H9 (cell line): ENCODE measurements at regions not wholly inside any gene's neighbourhood (a gene's known extent, or its start where the extent isn't known, plus 50 kb on each side); places are given as distances from the start of the nearest gene placed in this dataset.

Experiments
- DNase-seq: peaks from one replicate; pipeline ENCODE4 v3.0.0-alpha.2; 2017
- H2AFZ ChIP-seq: one replicate; pipeline ENCODE4 v1.6.1; 2013; ENCODE audit warnings: mild to moderate bottlenecking, low read length, control low read depth, moderate library complexity
- H2AK5ac ChIP-seq: 2 replicates; pipeline ENCODE4 v1.6.1; 2013; ENCODE audit warnings: low read length, control low read depth, mixed read lengths; ENCODE audit not compliant: insufficient read length
- H2BK120ac ChIP-seq: one replicate; pipeline ENCODE4 v1.6.1; 2013; ENCODE audit warnings: low read depth, mild to moderate bottlenecking, low read length, control low read depth, inconsistent platforms; ENCODE audit not compliant: poor library complexity, severe bottlenecking
- H2BK12ac ChIP-seq: 2 replicates; pipeline ENCODE4 v1.6.1; 2013; ENCODE audit warnings: low read length, control low read depth, mixed read lengths, low read depth; ENCODE audit not compliant: insufficient read length
- H2BK15ac ChIP-seq: 2 replicates; pipeline ENCODE4 v1.6.1; 2013; ENCODE audit warnings: low read depth, low read length, control low read depth
- H2BK20ac ChIP-seq: one replicate; pipeline ENCODE4 v1.6.1; 2013; ENCODE audit warnings: low read depth, mild to moderate bottlenecking, low read length, control low read depth, inconsistent platforms; ENCODE audit not compliant: poor library complexity, severe bottlenecking
- H2BK5ac ChIP-seq: 2 replicates; pipeline ENCODE4 v1.6.1; 2013; ENCODE audit warnings: low read length, control low read depth, mixed read lengths; ENCODE audit not compliant: insufficient read length
- H3K14ac ChIP-seq: 2 replicates; pipeline ENCODE4 v1.6.1; 2013; ENCODE audit warnings: low read length, control low read depth; ENCODE audit not compliant: insufficient read depth
- H3K18ac ChIP-seq: 2 replicates; pipeline ENCODE4 v1.6.1; 2013; ENCODE audit warnings: low read depth, mild to moderate bottlenecking, mixed read lengths, low read length, control low read depth; ENCODE audit not compliant: insufficient read length
- H3K23ac ChIP-seq: 2 replicates; pipeline ENCODE4 v1.6.1; 2013; ENCODE audit warnings: low read length, control low read depth, mixed read lengths, low read depth; ENCODE audit not compliant: insufficient read length
- H3K23me2 ChIP-seq: 2 replicates; pipeline ENCODE4 v1.6.1; 2013; ENCODE audit warnings: low read depth, mild to moderate bottlenecking, mixed read lengths, low read length, control low read depth; ENCODE audit not compliant: insufficient read length, poor library complexity, severe bottlenecking
- H3K27ac ChIP-seq: 2 replicates; pipeline ENCODE4 v1.5.1; 2013; ENCODE audit warnings: low read length, control low read depth, mixed read lengths, low read depth; ENCODE audit not compliant: insufficient read length
- H3K27me3 ChIP-seq: 2 replicates; pipeline ENCODE4 v1.6.1; 2013; ENCODE audit warnings: low read length, control low read depth, inconsistent platforms; ENCODE audit not compliant: insufficient read depth
- H3K4ac ChIP-seq: 2 replicates; pipeline ENCODE4 v1.6.1; 2013; ENCODE audit warnings: low read depth, mild to moderate bottlenecking, control low read depth, inconsistent platforms, low read length, moderate library complexity
- H3K4me1 ChIP-seq: 2 replicates; pipeline ENCODE4 v1.6.1; 2013; ENCODE audit warnings: low read length, control low read depth, inconsistent platforms; ENCODE audit not compliant: insufficient read depth
- H3K4me2 ChIP-seq: 2 replicates; pipeline ENCODE4 v1.6.1; 2013; ENCODE audit warnings: low read length, control low read depth, mixed read lengths; ENCODE audit not compliant: insufficient read length, insufficient read depth
- H3K56ac ChIP-seq: 2 replicates; pipeline ENCODE4 v1.6.1; 2013; ENCODE audit warnings: low read depth, mild to moderate bottlenecking, mixed read lengths, low read length, control low read depth; ENCODE audit not compliant: insufficient read length
- H3K79me1 ChIP-seq: 2 replicates; pipeline ENCODE4 v1.6.1; 2013; ENCODE audit warnings: low read depth, mild to moderate bottlenecking, moderate library complexity, low read length, control low read depth, inconsistent platforms; ENCODE audit not compliant: insufficient read depth, poor library complexity, severe bottlenecking
- H3K79me2 ChIP-seq: 2 replicates; pipeline ENCODE4 v1.6.1; 2013; ENCODE audit warnings: low read length, control low read depth, inconsistent platforms; ENCODE audit not compliant: insufficient read depth
- H3K9ac ChIP-seq: 2 replicates; pipeline ENCODE4 v1.6.1; 2013; ENCODE audit warnings: low read length, control low read depth, mixed read lengths; ENCODE audit not compliant: insufficient read length; ENCODE audit errors: extremely low read depth
- H3K9me3 ChIP-seq: one replicate; pipeline ENCODE4 v1.6.1; 2013; ENCODE audit warnings: low read depth, low read length, inconsistent platforms; ENCODE audit not compliant: control insufficient read depth
- H3T11ph ChIP-seq: one replicate; pipeline ENCODE4 v1.6.1; 2013; ENCODE audit warnings: mild to moderate bottlenecking, low read length, control low read depth, inconsistent platforms
- H4K20me1 ChIP-seq: one replicate; pipeline ENCODE4 v1.6.1; 2013; ENCODE audit not compliant: control insufficient read depth, insufficient read length, insufficient read depth
- H4K5ac ChIP-seq: 2 replicates; pipeline ENCODE4 v1.6.1; 2013; ENCODE audit warnings: low read depth, mild to moderate bottlenecking, mixed read lengths, low read length, control low read depth; ENCODE audit not compliant: insufficient read length
- H4K8ac ChIP-seq: replicated peaks from 2 replicates; pipeline ENCODE4 v1.6.1; 2013; ENCODE audit warnings: low read length, control low read depth, mixed read lengths, low read depth; ENCODE audit not compliant: insufficient read length
- H4K91ac ChIP-seq: 2 replicates; pipeline ENCODE4 v1.6.1; 2013; ENCODE audit warnings: low read depth, mild to moderate bottlenecking, moderate library complexity, mixed read lengths, low read length, control low read depth; ENCODE audit not compliant: insufficient read length
- H3K27ac Mint-ChIP-seq, 3 experiments: 2 replicates in 2 of 3; 3 replicates in 1 of 3; pipeline ENCODE4 v1.8.0; 2020 to 2021; ENCODE audit warnings: mixed read lengths in 3 of 3, mild to moderate bottlenecking in 1 of 3, moderate library complexity in 1 of 3
- H3K27me3 Mint-ChIP-seq: 2 replicates; pipeline ENCODE4 v1.8.0; 2021; ENCODE audit warnings: low read depth, mild to moderate bottlenecking, moderate library complexity, mixed read lengths
- H3K36me3 Mint-ChIP-seq, 3 experiments: 2 replicates in 2 of 3; 3 replicates in 1 of 3; pipeline ENCODE4 v1.8.0; 2020 to 2021; ENCODE audit warnings: low read depth in 3 of 3, mixed read lengths in 3 of 3; ENCODE audit not compliant: insufficient read depth in 1 of 3
- H3K4me1 Mint-ChIP-seq, 2 experiments: 2 replicates each; pipeline ENCODE4 v1.8.0; 2020; ENCODE audit warnings: mixed read lengths in 2 of 2
- H3K4me3 Mint-ChIP-seq, 2 experiments: 2 replicates in 1 of 2; 3 replicates in 1 of 2; pipeline ENCODE4 v1.8.0; 2020 to 2021; ENCODE audit warnings: mild to moderate bottlenecking in 2 of 2, mixed read lengths in 2 of 2, moderate library complexity in 1 of 2
- H3K9me3 Mint-ChIP-seq, 2 experiments: 2 replicates in 1 of 2; 3 replicates in 1 of 2; pipeline ENCODE4 v1.8.0; 2020; ENCODE audit warnings: mild to moderate bottlenecking in 2 of 2, mixed read lengths in 2 of 2, moderate library complexity in 1 of 2
- WGBS: extraction: QIAGEN DNeasy Blood & Tissue Kit; methylation state at CpG from one replicate; pipeline ENCODE4 v1.1.7; 2013; ENCODE audit warnings: missing lambda C conversion rate, low lambda C conversion rate, mixed read lengths; ENCODE audit not compliant: insufficient read length; ENCODE audit errors: extremely low coverage; 5-methylcytosine and 5-hydroxymethylcytosine counted together
- TF ChIP-seq, protein P1 (sequence below): fragments of 200-600 bp; sonication (generic); conservative IDR thresholded peaks from 3 replicates; pipeline ENCODE4 v1.8.0; 2021; ENCODE audit warnings: antibody characterized with exemption, mild to moderate bottlenecking

DNA sequence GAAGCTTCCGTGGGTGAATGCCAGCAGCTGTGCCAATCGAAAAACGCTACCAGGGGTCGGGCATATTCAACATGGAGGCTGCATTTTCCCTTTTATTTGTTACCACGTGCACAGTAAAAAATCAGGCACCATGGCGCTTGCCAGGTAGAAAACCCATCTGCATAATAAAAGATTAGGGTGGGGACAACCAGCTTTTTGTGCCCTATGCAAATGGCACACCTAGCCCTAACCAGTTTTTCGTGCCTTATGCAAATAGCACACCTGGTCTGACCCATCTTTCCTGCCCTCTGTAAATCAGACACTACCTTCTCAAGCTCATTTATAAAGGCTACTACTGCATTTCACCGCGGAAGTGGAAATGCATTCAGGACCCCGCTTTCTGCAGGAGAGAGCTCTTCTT lies 62.1 kb upstream of the FREM2 start:
- Histone ChIP-seq H3K4me1 (no peaks in the 10 kb centered on the region; the same call in 1 of the 2 replicates), H2BK20ac (no peak overlapping the region), H3K23me2 (no peaks in the 10 kb centered on the region), H3T11ph (peak overlapping the region; percentile 71), H3K9ac (peak overlapping the region; percentile 2), H4K91ac (no peak overlapping the region), H3K4me2 (peak overlapping the region; percentile 34), H3K79me2 (no peaks in the 10 kb centered on the region), H3K23ac (no peak overlapping the region), H2BK120ac (no peak overlapping the region), H2BK5ac (no peak overlapping the region), H4K5ac (no peak overlapping the region), H3K27ac (peak overlapping the region; percentile 73), H2AFZ (peak overlapping the region; percentile 0), H3K14ac (no peak overlapping the region; the same call in 1 of the 2 replicates), H3K18ac (peak overlapping the region; percentile 70), H2BK12ac (no peak overlapping the region), H3K56ac (no peak overlapping the region), H2AK5ac (no peak overlapping the region), H3K9me3 (no peaks in the 10 kb centered on the region), H3K79me1 (no peaks in the 10 kb centered on the region), H2BK15ac (no peak overlapping the region), H3K27me3 (no peaks in the 10 kb centered on the region), H3K4ac (no peak overlapping the region; the same call in 1 of the 2 replicates), H4K20me1 (no peaks in the 10 kb centered on the region), H4K8ac (no peak overlapping the region)
- Mint-ChIP-seq H3K27ac (peak overlapping the region; percentile 80 to 94 (median 91); a peak in 6 of 7 replicates), H3K4me3 (peak overlapping the region in 1 of 2 experiments; percentile 43; a peak in 2 of 5 replicates), H3K9me3 (no peaks in the 10 kb centered on the region), H3K27me3 (no peaks in the 10 kb centered on the region), H3K36me3 (no peaks in the 10 kb centered on the region), H3K4me1 (peaks cover 15 to 19% of the 10 kb centered on the region in 2 experiments)
- no CpG with 5 or more reads among the region's 10 CpGs for WGBS
- TF ChIP-seq, protein P1, sequence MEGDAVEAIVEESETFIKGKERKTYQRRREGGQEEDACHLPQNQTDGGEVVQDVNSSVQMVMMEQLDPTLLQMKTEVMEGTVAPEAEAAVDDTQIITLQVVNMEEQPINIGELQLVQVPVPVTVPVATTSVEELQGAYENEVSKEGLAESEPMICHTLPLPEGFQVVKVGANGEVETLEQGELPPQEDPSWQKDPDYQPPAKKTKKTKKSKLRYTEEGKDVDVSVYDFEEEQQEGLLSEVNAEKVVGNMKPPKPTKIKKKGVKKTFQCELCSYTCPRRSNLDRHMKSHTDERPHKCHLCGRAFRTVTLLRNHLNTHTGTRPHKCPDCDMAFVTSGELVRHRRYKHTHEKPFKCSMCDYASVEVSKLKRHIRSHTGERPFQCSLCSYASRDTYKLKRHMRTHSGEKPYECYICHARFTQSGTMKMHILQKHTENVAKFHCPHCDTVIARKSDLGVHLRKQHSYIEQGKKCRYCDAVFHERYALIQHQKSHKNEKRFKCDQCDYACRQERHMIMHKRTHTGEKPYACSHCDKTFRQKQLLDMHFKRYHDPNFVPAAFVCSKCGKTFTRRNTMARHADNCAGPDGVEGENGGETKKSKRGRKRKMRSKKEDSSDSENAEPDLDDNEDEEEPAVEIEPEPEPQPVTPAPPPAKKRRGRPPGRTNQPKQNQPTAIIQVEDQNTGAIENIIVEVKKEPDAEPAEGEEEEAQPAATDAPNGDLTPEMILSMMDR: no peak
- peak; percentile 86 for DNase-seq
